CD4-positive, alpha-beta T cell treated with Interleukin-4 for 1 hour (primary cell): ENCODE measurements at regions not wholly inside any gene's neighbourhood (a gene's known extent, or its start where the extent isn't known, plus 50 kb on each side); places are given as distances from the start of the nearest gene placed in this dataset.
"Not testable (repeated sequence)": the region's sequence is repeated elsewhere in the genome, so short reads cannot be mapped to it uniquely, and the experiment has no call there.

Source experiments
- DNase-seq, 2 donors: peaks; one replicate each; pipeline ENCODE4 v3.0.0-alpha.2; 2020 to 2022

- DNase-seq, result no peak
Measured at GRCh38 chr1:238492271-238492670, 601.5 kb upstream of the ZP4 start.

GRCh38 chr1:238491265-238491664 is 600.5 kb upstream of the ZP4 start:
- DNase-seq, result no peak

- DNase-seq, result no peak
Measured at GRCh38 chr1:238489006-238489405, 598.3 kb upstream of the ZP4 start.

DNA sequence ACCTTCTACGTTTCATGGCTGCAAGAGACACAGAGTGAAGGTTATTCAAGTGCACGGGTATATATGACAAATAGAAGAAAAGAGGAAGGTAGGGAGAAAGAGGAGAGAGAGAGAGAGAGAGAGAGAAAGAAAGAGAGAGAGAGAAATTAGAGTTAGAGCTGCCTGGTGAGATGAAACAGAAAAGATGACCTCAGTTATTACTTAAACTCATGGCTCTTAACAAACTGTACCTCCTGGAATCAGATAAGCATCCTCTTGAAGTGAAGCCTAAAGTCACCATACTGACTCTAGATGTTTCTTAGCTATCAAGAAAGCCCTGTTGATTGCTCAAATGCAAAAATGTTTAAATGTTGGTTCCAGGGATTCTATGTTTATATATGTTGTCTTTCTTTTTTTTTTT is 597.7 kb upstream of the ZP4 start:
- no peak for DNase-seq

DNA sequence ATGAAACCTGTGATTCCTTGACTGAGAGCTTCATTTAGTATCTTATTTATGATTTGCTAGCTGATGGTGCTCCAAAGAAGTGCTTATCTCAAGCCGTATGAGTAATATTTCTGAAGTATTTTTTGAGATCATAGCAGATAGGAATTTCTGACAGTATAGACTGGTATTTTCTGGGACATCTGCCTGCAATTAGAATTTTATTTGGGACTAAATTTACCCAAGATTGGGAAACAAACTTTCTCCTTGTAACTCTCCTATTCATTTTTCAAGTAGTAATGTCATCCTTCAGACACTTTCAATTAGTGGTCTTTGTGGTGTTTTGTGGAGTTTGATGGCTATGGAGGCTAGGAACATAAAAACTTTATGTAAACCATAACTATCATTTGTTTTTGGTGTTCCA is 597.2 kb upstream of the ZP4 start:
- no peak for DNase-seq

DNA sequence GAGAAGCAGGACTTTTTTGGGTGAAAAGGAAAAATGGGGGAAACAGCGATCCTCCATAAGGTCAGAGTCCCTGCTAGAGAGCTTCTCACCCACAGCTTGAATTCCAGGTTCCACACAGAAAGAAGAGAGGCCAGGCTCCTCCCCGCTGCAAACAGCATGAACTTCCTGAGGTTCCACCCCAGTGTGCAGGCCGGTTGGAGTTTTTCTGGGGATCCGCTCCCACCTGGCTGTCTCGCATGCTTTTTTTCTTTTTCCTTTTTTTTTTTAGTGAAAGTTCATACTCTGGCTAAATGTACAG is 595.1 kb upstream of the ZP4 start:
- DNase-seq, result no peak

- DNase-seq, result no peak
Measured at GRCh38 chr1:238485057-238485911, 594.6 kb upstream of the ZP4 start.

- no peak for DNase-seq
Measured at GRCh38 chr1:238484121-238484520, 593.4 kb upstream of the ZP4 start.

GRCh38 chr1:238476841-238477240 is 586.1 kb upstream of the ZP4 start:
- DNase-seq, result no peak

GRCh38 chr1:238475712-238476111 is 585.0 kb upstream of the ZP4 start:
- no peak for DNase-seq

DNA sequence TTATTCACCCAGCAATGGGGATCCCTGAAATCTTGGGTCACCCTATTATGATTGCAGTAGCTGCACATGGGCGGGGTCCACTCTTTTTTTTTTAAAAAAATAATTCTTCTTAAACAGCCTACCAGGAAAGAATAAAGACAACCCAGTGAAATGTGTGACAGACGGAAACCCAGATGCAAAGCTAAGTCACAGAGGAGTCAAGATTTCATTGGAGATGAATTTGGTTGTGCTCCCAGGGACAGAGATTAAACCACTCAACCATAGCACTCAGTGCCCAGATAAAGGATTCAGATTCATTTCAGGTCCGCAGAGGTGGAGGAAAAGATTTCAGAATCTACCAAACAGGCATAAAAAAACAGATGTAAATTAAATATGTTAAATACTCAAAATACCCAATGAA is 583.5 kb upstream of the ZP4 start:
- no peak for DNase-seq

- no peak for DNase-seq
Measured at GRCh38 chr1:238469146-238469631, 578.5 kb upstream of the ZP4 start.

GRCh38 chr1:238468068-238468467 is 577.3 kb upstream of the ZP4 start:
- DNase-seq, result no peak

DNA sequence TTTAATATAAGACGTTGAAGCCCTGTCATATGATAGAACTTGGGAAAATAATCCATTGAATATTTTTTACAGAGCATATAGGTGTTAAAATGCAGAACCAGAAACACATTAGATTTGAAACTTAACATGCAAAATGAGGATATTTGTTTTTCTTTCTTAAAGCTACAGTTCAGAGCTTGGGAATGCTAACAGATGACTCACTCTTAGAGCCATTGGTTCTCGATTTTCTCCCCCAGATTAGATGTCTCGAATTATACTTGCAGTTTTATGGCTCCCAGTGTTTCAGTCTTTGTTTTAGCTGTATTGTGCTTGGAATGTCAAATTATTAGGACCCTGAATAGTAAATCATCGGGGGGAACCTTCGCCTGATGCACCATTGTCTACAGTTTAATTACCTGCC is 575.7 kb upstream of the ZP4 start:
- DNase-seq, result no peak

GRCh38 chr1:238465449-238465848 is 574.7 kb upstream of the ZP4 start:
- DNase-seq, result no peak

- no peak for DNase-seq
Measured at GRCh38 chr1:238458899-238459298, 568.2 kb upstream of the ZP4 start.

DNA sequence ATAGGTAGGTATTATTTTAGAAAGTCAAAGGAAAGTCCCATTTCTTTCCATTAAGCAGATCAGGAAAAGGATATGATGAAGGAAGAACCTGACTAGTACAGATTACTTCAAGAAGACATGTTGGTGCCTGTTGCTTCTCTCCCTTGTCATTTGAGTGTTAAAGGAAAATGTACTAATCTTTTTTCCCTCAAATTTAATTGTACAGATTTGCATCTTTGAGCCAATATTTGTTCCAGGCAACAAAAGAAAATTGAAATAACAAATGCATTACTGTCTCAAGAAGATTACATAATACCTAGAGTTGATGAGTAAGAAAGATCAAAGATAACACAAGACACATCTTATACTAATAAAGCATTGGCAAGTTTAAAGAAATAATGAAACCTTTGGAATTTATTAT is 566.9 kb upstream of the ZP4 start:
- DNase-seq, result no peak

- no peak for DNase-seq
Measured at GRCh38 chr1:238451781-238452310, 561.1 kb upstream of the ZP4 start.

DNA sequence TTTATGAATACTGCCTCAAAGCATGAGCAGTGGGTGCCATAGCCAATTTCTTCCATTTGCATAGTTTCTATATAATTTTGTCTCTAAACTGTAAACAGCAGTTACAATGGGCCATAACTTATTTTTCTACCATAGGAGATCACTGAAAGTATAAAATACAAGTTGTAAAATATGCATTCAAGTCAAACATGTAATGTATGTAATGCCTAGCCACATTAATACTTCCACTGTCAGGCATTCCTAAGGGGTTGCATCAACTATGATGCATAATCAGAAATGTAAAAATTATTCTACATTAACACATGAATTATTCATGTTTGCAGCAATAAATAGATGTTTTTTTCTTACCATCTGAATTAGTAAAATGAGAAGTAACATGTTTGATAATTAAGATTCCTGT is 560.3 kb upstream of the ZP4 start:
- no peak for DNase-seq

GRCh38 chr1:238443687-238444086 is 553.0 kb upstream of the ZP4 start:
- DNase-seq, result no peak

GRCh38 chr1:238439511-238439910 is 548.8 kb upstream of the ZP4 start:
- no peak for DNase-seq

DNA sequence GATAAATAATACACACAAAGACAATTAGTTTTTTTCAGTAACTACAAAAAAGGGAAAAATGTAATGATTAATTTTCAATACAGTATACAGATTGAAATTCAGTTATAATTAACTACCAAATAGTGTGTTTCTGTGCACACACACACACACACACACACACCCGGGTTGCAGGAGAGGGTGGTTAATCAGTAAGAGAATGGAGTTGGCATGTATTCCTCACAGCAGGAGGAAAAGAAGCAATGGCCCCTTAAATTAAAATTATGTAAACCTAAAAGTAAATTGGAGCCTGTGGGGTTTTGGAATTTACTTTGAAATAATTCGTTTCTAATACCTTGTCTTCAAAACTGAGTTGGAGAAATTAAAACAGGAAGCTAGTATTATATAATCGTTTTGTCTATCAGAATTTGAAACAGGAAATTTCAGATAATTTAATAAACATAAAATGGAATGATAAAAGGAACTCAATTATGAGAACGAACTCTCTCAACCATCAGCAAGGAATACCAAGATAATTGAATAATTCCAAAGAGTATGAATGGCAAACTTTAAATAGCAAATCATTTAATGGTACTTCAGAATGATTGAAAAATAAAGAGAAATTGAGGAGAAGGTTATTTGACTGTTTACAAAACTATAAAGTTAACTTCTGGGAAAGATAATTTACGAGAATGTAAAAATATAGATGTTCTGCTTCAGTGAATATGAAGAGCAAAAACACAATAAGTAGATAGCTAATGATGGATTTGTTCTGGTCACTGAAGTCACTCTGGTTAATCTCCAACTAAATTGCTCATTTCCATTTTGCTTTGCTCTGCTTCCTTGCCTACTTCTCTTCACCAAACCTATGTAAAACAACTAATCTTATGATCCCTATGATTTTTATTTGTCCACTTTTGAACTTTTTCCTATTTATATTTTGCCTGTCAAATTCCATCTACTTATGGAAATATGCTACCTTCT is 547.9 kb upstream of the ZP4 start:
- no peak for DNase-seq

DNA sequence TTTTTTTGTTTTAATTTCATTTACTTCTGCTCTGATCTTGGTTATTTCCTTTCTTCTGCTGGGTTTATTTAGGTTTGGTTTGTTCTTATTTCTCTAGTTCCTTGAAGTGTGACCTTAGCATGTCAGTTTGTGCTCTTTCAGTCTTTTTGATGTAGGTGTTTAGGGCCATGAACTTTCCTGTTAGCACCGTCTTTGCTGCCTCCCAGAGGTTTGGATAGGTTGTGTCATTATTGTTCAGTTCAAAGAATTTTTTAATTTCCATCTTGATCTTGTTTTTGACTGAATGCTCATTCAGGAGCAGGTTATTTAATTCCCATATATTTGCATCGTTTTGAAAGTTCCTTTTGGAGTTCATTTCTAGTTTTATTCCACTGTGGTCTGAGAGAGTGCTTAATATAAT is 539.0 kb upstream of the ZP4 start:
- not testable (repeated sequence) for DNase-seq

- no peak for DNase-seq
Measured at GRCh38 chr1:238419209-238419608, 528.5 kb upstream of the ZP4 start.
